Stimulated activated CD4-positive, alpha-beta T cell treated with anti-CD3 and anti-CD28 coated beads, Interleukin-2, amount 100 ng/mL, for 4 hours (primary cell): ENCODE measurements at regions not wholly inside any gene's neighbourhood (a gene's known extent, or its start where the extent isn't known, plus 50 kb on each side); places are given as distances from the start of the nearest gene placed in this dataset.
"Not testable (repeated sequence)": the region's sequence is repeated elsewhere in the genome, so short reads cannot be mapped to it uniquely, and the experiment has no call there.

Experiments used
- DNase-seq: peaks from one replicate; pipeline ENCODE4 v3.0.0-alpha.2; 2020; ENCODE audit warnings: low read depth

DNA sequence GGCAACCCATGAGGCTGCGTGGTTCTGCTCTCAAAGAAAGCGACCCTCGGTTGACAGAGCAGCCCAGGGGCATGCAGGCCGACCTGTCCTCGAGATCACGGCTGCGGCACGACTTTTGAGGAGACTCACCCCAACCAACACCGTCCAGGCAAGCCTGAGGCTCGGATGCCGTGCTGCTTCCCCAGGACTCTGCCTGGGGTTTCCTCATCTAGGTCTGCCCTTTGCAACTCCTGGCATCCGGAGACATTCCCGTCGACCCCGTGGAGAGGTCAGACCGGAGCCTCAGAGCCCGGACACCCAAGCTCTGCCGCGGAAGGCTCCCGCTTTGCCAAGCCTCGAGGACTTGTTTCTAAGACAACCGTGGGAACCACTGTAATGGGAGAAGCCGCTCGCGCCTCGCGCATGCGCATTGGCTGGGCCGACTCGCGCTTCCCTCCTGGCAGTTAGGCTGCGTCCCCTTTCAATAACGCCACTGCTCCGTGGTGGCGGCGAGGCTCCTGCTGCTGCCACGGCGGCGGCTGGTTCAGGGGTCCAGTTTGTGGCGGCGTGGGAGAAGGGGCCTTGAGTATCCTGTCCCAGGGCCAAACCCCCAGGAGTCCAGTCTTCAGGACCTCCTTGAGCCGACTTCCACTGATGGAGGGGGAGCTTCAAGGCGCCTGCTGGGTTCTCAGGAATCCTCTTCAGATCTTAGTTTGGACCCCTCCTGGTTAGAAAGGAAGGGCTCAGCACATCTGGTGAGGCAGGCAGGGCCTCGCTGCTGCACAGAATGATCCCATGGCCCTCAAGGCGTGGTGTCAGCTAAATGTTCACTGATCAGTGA is 101.7 kb upstream of the ZNF337 start:
- not testable (repeated sequence) for DNase-seq

DNA sequence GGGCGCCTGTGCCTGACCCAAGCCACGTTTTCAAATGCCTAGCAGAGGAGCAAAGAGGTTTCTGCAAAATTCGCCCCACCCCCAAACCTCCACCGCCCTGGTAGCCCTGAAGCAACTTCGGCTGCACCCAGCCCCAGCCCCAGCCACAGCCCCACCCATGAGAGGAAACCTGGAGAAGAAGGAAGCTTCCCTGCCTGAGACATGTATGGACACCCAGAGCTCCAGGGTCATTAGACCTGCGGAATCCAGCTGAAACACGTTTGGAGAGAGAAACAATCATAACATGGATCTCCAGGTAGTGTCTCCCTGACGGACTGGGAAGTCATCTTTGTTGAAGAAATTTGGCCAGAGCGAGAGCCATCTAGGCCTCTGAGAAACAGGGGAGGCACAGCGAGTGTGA is 100.4 kb upstream of the ZNF337 start:
- not testable (repeated sequence) for DNase-seq

GRCh38 chr20:25777241-25777640 is 80.6 kb upstream of the ZNF337 start:
- DNase-seq = not testable (repeated sequence)

GRCh38 chr20:25774711-25775110 is 78.1 kb upstream of the ZNF337 start:
- DNase-seq = not testable (repeated sequence)

DNA sequence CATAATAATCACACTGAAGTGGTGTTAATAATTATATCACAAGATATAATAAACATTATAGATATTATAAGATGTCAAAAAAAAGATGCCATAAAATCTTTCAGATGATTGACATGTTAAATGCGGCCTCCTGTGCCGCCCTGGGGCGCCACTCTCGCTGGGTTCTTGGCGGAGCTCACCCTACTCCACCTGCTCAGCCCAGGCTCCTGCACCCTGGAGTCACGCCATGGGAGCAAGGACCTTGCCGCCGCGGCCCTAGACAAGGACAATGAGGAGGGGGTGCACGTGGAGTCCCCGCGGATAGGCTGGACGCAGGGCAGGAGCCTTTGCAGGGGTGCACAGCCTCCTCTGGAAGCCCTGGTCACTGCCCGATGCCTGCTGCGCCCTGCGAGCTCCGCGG is 77.5 kb upstream of the ZNF337 start:
- DNase-seq = not testable (repeated sequence)

DNA sequence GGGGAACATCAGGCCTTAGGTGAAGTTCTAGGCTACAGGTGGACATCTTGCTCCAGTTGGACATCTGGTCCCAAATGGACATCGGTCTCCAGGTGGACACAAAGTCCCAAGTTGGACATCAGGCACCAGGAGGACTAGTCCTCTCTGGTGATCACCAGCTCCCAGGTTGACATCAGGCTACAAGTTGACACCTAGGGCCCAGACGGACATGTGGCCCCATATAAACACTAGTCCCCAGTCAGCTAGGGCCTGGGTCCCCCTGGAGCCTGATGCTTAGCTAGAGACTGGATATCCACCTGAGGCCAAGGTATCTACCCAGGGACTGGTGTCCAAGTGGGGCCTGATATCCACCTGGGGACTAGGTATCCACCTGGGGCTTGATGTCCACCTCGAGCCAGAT is 75.8 kb upstream of the ZNF337 start:
- DNase-seq = not testable (repeated sequence)

- not testable (repeated sequence) for DNase-seq
Observed at GRCh38 chr20:25771818-25772217, 75.2 kb upstream of the ZNF337 start.

- no peak for DNase-seq
Observed at GRCh38 chr20:25761596-25761995, 64.9 kb upstream of the ZNF337 start.

DNA sequence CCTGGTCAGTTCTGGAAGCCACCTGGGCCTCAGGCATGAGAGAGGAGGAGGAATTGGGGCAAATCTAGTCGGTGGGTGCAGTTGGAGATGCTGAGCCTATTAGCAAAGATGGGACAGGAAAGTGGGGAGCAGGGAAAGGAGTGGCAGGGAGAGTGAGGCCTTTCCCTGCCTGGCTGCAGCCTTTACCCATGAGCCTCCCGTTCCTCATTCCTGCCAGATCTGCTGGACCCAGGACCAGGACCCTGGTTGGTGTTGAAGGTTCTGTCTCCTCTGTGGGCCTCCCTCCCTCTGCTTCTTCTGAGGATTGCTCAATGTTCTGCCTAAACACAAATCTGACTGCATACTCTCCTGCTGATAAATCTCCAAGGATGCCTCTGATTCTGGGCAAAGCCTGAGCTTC is 64.4 kb upstream of the ZNF337 start:
- not testable (repeated sequence) for DNase-seq

DNA sequence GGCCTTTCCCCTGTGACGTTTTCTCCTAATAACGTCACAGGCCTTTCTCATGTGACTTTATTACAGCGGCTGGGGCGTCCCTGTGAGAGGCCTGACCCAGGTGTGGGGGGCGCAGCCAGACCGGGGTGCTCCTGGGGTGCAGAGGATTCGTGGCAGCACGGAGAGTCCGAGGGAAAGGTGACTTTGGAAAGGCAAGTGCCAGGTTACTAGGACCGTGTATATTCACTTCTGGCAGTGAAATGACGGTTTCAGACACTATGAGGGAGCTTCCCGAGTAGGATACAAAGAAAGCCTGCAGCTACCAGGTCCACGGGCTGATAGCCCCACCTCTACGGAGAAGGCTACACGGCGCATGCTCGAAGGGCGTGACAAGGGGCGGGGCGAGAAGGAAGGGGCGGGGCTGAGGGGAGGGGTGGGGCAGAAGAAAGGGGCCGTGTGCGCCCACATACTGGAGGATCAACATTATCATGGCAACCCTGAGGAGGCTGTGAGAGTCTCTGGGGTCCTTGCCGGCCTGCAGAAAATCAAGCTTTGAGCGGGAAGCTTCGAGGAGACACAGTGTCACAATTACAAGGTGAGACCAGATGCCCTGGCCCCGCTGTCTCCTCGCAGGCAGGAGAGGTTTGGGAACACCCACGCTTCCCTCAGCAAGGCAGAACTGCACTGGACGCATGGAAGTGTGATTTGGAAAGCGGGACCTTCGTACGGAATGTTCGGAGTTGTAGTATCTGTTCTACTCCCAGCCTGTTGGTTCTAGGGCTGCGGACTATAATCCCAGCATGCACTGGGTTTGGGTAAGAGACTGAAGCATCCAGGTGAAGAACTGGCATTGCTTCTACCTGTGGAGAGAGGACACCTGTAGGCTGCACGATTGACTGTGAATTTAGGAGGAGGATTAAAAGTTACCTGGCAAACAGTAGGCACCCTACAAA is 54.4 kb upstream of the ZNF337 start:
- peak; percentile 29 for DNase-seq

DNA sequence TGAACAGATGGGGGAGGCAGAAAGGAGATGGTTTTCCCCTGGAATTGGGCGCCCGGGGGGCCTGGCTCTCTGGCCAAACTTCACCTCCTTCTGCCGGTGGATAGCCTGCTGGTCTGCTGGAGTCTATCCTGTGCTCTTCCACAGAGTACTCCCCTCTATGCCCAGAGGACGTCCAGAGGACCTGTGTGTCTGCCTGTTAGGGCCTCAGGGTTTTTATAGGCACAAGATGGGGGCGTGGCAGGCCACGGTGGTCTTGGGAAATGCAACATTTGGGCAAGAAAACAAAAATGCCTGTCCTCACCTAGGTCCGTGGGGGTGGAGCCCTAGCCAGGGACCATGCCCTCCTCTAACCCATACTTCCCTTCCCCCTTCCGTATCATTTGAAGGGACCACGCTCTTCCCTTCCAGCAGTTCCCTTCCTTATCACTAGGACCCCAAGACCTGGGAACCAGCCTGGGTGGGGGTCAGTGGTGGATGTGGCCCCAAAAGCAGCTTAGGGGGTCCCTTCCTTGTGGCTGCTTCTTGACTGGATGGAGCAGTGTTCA is 53.6 kb upstream of the ZNF337 start:
- no peak for DNase-seq

- DNase-seq = no peak
Observed at GRCh38 chr20:25749649-25750048, 53.0 kb upstream of the ZNF337 start.
